Vagina (tissue), 2 donors: ENCODE measurements at regions not wholly inside any gene's neighbourhood (a gene's known extent, or its start where the extent isn't known, plus 50 kb on each side); places are given as distances from the start of the nearest gene placed in this dataset.

Source experiments
- DNase-seq, 2 donors: peaks; one replicate each; pipeline ENCODE4 v3.0.0-alpha.2; 2017; ENCODE audit errors: extremely low spot score in 2 of 2
- H3K27ac ChIP-seq: fragments of 200-600 bp; sonication (generic); one replicate; pipeline ENCODE4 v1.5.1; 2019
- H3K27me3 ChIP-seq: fragments of 200-600 bp; sonication (generic); one replicate; pipeline ENCODE4 v1.5.1; 2019
- H3K36me3 ChIP-seq, 2 donors: fragments of 200-600 bp; sonication (generic); one replicate each; pipeline ENCODE4 v1.5.1; 2017 to 2019
- H3K4me1 ChIP-seq: fragments of 200-600 bp; sonication (generic); one replicate; pipeline ENCODE4 v1.5.1; 2019
- H3K4me3 ChIP-seq, 2 donors: fragments of 200-600 bp; sonication (generic); 1 replicate in 1 of 2; 2 replicates in 1 of 2; pipeline ENCODE4 v1.5.1; 2016 to 2019
- H3K9me3 ChIP-seq: fragments of 200-600 bp; sonication (generic); one replicate; pipeline ENCODE4 v1.5.1; 2019
- POLR2A ChIP-seq, 2 donors: fragments of 450-650 bp; IDR thresholded peaks; one replicate each; pipeline ENCODE4 v1.6.1; 2017; ENCODE audit warnings: antibody characterized with exemption in 2 of 2, mild to moderate bottlenecking in 2 of 2, moderate library complexity in 2 of 2
- POLR2AphosphoS5 ChIP-seq, 2 donors: sonication (generic); formaldehyde crosslinking; IDR thresholded peaks; one replicate each; pipeline ENCODE4 v1.9.0; 2017; ENCODE audit warnings: antibody characterized with exemption in 2 of 2, mild to moderate bottlenecking in 2 of 2, low read depth in 1 of 2; ENCODE audit not compliant: insufficient read depth in 1 of 2
- intact Hi-C: fragments of 100-400 bp; cut with DNase I; formaldehyde crosslinking; loops from one replicate; pipeline ENCODE4 v1.15.1; 2023
- TF ChIP-seq, protein P1 (sequence below), 3 experiments: fragments of 450-650 bp in 2 of 3; fragments of 200-600 bp in 1 of 3; sonication (generic) in 1 of 3; IDR thresholded peaks; one replicate each; pipeline ENCODE4 v1.5.1; 2017 to 2019; ENCODE audit warnings: antibody characterized with exemption in 3 of 3, mild to moderate bottlenecking in 2 of 3, moderate library complexity in 2 of 3

- DNase-seq, result no peak
- Histone ChIP-seq H3K4me1 (peaks cover 24% of the 10 kb centered on the region), H3K4me3 (no peak overlapping the region), H3K27me3 (no peaks in the 10 kb centered on the region), H3K27ac (no peak overlapping the region), H3K36me3 (no peaks in the 10 kb centered on the region), H3K9me3 (no peaks in the 10 kb centered on the region)
- TF ChIP-seq POLR2A (IDR thresholded peaks at IDR 0.05) (no peak), POLR2AphosphoS5 (IDR thresholded peaks at IDR 0.05; ENCODE audit: insufficient read depth in 1 of 2, low read depth in 1 of 2) (no peak)
- intact Hi-C loops, result no loop called here
These were observed 138.1 kb downstream of the MIS18A start for GRCh38 chr21:32140604-32141317.

GRCh38 chr21:32140151-32140550 is 138.7 kb downstream of the MIS18A start:
- Histone ChIP-seq H3K27me3 (no peaks in the 10 kb centered on the region), H3K4me1 (peaks cover 27% of the 10 kb centered on the region), H3K4me3 (no peak overlapping the region), H3K27ac (no peak overlapping the region), H3K36me3 (no peaks in the 10 kb centered on the region), H3K9me3 (no peaks in the 10 kb centered on the region)
- no peak for DNase-seq
- intact Hi-C loops, result no loop called here
- no peak for TF ChIP-seq POLR2A (IDR thresholded peaks at IDR 0.05)

GRCh38 chr21:32138658-32139057 is 140.2 kb downstream of the MIS18A start:
- H3K27me3 ChIP-seq, result no peaks in the 10 kb centered on the region
- intact Hi-C loops, result no loop called here
- H3K36me3 ChIP-seq, result no peaks in the 10 kb centered on the region
- no peak overlapping the region for H3K27ac ChIP-seq
- peaks cover 21% of the 10 kb centered on the region for H3K4me1 ChIP-seq
- no peak overlapping the region for H3K4me3 ChIP-seq
- TF ChIP-seq POLR2A (IDR thresholded peaks at IDR 0.05), result no peak
- TF ChIP-seq, protein P1, sequence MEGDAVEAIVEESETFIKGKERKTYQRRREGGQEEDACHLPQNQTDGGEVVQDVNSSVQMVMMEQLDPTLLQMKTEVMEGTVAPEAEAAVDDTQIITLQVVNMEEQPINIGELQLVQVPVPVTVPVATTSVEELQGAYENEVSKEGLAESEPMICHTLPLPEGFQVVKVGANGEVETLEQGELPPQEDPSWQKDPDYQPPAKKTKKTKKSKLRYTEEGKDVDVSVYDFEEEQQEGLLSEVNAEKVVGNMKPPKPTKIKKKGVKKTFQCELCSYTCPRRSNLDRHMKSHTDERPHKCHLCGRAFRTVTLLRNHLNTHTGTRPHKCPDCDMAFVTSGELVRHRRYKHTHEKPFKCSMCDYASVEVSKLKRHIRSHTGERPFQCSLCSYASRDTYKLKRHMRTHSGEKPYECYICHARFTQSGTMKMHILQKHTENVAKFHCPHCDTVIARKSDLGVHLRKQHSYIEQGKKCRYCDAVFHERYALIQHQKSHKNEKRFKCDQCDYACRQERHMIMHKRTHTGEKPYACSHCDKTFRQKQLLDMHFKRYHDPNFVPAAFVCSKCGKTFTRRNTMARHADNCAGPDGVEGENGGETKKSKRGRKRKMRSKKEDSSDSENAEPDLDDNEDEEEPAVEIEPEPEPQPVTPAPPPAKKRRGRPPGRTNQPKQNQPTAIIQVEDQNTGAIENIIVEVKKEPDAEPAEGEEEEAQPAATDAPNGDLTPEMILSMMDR (IDR thresholded peaks at IDR 0.05), result no peak
- no peak for TF ChIP-seq POLR2AphosphoS5 (IDR thresholded peaks at IDR 0.05; ENCODE audit: insufficient read depth in 1 of 2, low read depth in 1 of 2)
- no peak for DNase-seq
- H3K9me3 ChIP-seq, result no peaks in the 10 kb centered on the region

DNA sequence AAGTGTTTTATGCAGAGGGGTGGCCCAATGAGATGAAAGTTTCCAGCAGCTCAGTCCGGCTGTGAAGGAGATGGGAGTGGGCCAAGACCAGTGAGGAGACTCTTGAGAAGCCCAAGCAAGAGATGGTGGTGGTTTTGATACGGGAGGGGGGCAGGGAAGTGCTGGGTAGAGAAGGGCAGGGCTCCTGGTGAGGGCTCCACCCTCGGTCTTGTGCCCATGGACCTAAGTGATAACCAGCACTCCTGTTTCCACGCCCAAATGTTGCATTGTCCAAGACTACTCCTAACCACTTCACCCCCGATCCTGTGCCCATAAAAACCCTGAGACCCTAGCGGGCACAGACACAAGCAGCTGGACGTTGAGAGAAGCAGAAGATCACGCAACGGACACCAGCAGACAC is 140.9 kb downstream of the MIS18A start:
- no peak overlapping the region for H3K4me3 ChIP-seq
- peaks cover 14% of the 10 kb centered on the region for H3K4me1 ChIP-seq
- no peak overlapping the region for H3K27ac ChIP-seq
- intact Hi-C loops, result no loop called here
- TF ChIP-seq POLR2AphosphoS5 (IDR thresholded peaks at IDR 0.05; ENCODE audit: insufficient read depth in 1 of 2, low read depth in 1 of 2) (no peak), POLR2A (IDR thresholded peaks at IDR 0.05) (no peak)
- TF ChIP-seq, protein P1 (IDR thresholded peaks at IDR 0.05), result no peak
- no peaks in the 10 kb centered on the region for H3K27me3 ChIP-seq
- no peaks in the 10 kb centered on the region for H3K9me3 ChIP-seq
- DNase-seq, result no peak
- no peaks in the 10 kb centered on the region for H3K36me3 ChIP-seq

DNA sequence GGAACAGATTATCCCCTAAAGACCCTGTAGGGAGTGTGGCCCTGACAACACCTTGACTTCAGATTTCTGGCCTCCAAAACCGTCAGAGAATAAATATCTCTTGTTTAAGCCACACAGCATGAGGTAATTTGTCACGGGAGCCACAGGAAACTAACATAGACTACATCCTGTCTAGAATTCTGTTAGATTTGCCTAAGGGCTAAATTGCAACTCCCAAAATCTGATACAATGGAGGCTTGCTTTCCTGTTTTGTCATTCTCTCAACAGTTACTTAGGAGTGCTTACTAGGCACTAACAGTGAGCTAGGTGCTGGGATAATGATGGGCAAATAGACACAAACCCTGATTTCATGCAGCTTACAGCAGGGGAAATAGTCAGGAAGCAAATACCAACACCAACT is 141.6 kb downstream of the MIS18A start:
- Histone ChIP-seq H3K9me3 (no peaks in the 10 kb centered on the region), H3K4me3 (no peak overlapping the region), H3K36me3 (no peaks in the 10 kb centered on the region), H3K27me3 (no peaks in the 10 kb centered on the region), H3K4me1 (peaks cover 12% of the 10 kb centered on the region), H3K27ac (no peak overlapping the region)
- intact Hi-C loops, result no loop called here
- TF ChIP-seq POLR2AphosphoS5 (IDR thresholded peaks at IDR 0.05; ENCODE audit: insufficient read depth in 1 of 2, low read depth in 1 of 2) (no peak), POLR2A (IDR thresholded peaks at IDR 0.05) (no peak)
- TF ChIP-seq, protein P1 (IDR thresholded peaks at IDR 0.05), result no peak
- DNase-seq, result no peak

- TF ChIP-seq POLR2A (IDR thresholded peaks at IDR 0.05), result no peak
- Histone ChIP-seq H3K27ac (no peak overlapping the region), H3K9me3 (no peaks in the 10 kb centered on the region), H3K36me3 (no peaks in the 10 kb centered on the region), H3K4me1 (peaks cover 17% of the 10 kb centered on the region), H3K27me3 (no peaks in the 10 kb centered on the region), H3K4me3 (no peak overlapping the region)
- no peak for DNase-seq
- intact Hi-C loops, result no loop called here
These were observed 142.3 kb downstream of the MIS18A start for GRCh38 chr21:32136546-32136945.
